Parathyroid adenoma (tissue), 2 donors: ENCODE measurements at regions not wholly inside any gene's neighbourhood (a gene's known extent, or its start where the extent isn't known, plus 50 kb on each side); places are given as distances from the start of the nearest gene placed in this dataset.

ENCODE experiments used
- H2AFZ ChIP-seq: fragments of 300-600 bp; sonication (generic); one replicate; pipeline ENCODE4 v1.7.0; 2017; ENCODE audit warnings: antibody characterized with exemption, mild to moderate bottlenecking
- H3K27ac ChIP-seq: fragments of 300-600 bp; sonication (generic); one replicate; pipeline ENCODE4 v1.7.0; 2017
- H3K27me3 ChIP-seq: fragments of 300-600 bp; sonication (generic); one replicate; pipeline ENCODE4 v1.7.0; 2017; ENCODE audit warnings: low read length; ENCODE audit not compliant: control insufficient read depth, insufficient read depth
- H3K36me3 ChIP-seq: fragments of 300-600 bp; sonication (generic); one replicate; pipeline ENCODE4 v1.7.0; 2017; ENCODE audit warnings: low read length; ENCODE audit not compliant: control insufficient read depth, insufficient read depth
- H3K4me1 ChIP-seq: fragments of 300-600 bp; sonication (generic); one replicate; pipeline ENCODE4 v1.7.0; 2017; ENCODE audit warnings: control low read depth
- H3K4me2 ChIP-seq: fragments of 300-600 bp; sonication (generic); one replicate; pipeline ENCODE4 v1.7.0; 2017; ENCODE audit warnings: low read length
- H3K4me3 ChIP-seq: fragments of 300-600 bp; sonication (generic); one replicate; pipeline ENCODE4 v1.7.0; 2017; ENCODE audit warnings: low read depth, low read length
- H3K79me2 ChIP-seq: fragments of 300-600 bp; sonication (generic); one replicate; pipeline ENCODE4 v1.7.0; 2017; ENCODE audit warnings: control low read depth
- H3K9ac ChIP-seq: fragments of 300-600 bp; sonication (generic); one replicate; pipeline ENCODE4 v1.7.0; 2017; ENCODE audit warnings: mild to moderate bottlenecking
- H3K9me3 ChIP-seq: fragments of 300-600 bp; sonication (generic); one replicate; pipeline ENCODE4 v1.7.0; 2017; ENCODE audit warnings: low read length; ENCODE audit not compliant: control insufficient read depth
- TF ChIP-seq, protein P1 (sequence below): fragments of 300-600 bp; sonication (generic); IDR thresholded peaks from one replicate; pipeline ENCODE4 v1.7.0; 2017; ENCODE audit warnings: antibody characterized with exemption, mild to moderate bottlenecking
- donor health status: primary hyperparathyroidism.

- H3K27me3 ChIP-seq: no peaks in the 10 kb centered on the region
- no peaks in the 10 kb centered on the region for H3K4me1 ChIP-seq
- no peaks in the 10 kb centered on the region for H3K9me3 ChIP-seq
- H3K4me3 ChIP-seq: no peak overlapping the region
- H3K36me3 ChIP-seq: no peaks in the 10 kb centered on the region
- TF ChIP-seq, protein P1, sequence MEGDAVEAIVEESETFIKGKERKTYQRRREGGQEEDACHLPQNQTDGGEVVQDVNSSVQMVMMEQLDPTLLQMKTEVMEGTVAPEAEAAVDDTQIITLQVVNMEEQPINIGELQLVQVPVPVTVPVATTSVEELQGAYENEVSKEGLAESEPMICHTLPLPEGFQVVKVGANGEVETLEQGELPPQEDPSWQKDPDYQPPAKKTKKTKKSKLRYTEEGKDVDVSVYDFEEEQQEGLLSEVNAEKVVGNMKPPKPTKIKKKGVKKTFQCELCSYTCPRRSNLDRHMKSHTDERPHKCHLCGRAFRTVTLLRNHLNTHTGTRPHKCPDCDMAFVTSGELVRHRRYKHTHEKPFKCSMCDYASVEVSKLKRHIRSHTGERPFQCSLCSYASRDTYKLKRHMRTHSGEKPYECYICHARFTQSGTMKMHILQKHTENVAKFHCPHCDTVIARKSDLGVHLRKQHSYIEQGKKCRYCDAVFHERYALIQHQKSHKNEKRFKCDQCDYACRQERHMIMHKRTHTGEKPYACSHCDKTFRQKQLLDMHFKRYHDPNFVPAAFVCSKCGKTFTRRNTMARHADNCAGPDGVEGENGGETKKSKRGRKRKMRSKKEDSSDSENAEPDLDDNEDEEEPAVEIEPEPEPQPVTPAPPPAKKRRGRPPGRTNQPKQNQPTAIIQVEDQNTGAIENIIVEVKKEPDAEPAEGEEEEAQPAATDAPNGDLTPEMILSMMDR: no peak
- H3K79me2 ChIP-seq: no peaks in the 10 kb centered on the region
- no peak overlapping the region for H3K27ac ChIP-seq
- no peak overlapping the region for H2AFZ ChIP-seq
- no peak overlapping the region for H3K4me2 ChIP-seq
- no peak overlapping the region for H3K9ac ChIP-seq
Measured at GRCh38 chr10:4303045-4303444, 518.0 kb upstream of the KLF6 start.

DNA sequence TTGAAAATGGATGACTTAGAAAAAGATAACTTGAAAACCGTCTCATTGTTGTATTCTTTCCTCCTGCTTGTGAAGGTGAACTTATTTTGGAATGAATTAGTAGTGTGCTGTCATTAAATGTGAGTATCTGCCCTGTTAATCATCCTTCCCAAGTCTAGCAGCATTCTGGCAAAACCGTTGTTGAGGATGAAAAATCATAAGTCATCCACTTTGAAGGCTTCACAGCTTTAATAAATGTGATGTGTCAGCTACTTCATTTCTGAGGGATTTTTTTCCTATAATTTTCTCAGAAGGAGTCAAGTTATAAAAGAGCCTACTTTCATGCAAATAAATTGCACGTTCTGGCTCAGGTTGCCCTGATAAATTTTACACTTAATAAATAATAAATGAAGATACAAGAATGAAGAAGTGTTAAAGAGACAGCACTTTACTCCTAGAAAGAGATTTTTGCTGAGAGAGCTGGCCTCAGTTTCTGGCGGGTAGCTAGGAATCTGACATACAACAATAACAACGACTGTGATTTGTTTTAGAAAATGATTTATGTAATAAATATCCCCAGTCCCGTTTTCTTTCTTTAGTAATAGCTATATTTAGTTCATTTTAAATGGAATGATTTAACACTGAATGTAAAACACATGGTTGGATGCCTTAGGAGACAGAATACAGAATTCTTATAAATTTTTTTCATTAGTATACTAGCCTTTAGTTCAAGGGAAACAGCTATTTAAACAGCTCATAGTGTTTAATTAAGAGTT lies 516.5 kb upstream of the KLF6 start:
- no peaks in the 10 kb centered on the region for H3K27me3 ChIP-seq
- H3K4me3 ChIP-seq: no peak overlapping the region
- no peaks in the 10 kb centered on the region for H3K9me3 ChIP-seq
- H2AFZ ChIP-seq: no peak overlapping the region
- no peak overlapping the region for H3K27ac ChIP-seq
- H3K9ac ChIP-seq: no peak overlapping the region
- H3K36me3 ChIP-seq: no peaks in the 10 kb centered on the region
- H3K4me1 ChIP-seq: no peaks in the 10 kb centered on the region
- no peaks in the 10 kb centered on the region for H3K79me2 ChIP-seq
- TF ChIP-seq, protein P1: no peak
- no peak overlapping the region for H3K4me2 ChIP-seq

- Histone ChIP-seq H3K4me1 (no peaks in the 10 kb centered on the region), H3K27ac (no peak overlapping the region), H2AFZ (no peak overlapping the region), H3K4me2 (no peak overlapping the region), H3K9me3 (no peaks in the 10 kb centered on the region), H3K27me3 (no peaks in the 10 kb centered on the region), H3K4me3 (no peak overlapping the region), H3K36me3 (no peaks in the 10 kb centered on the region), H3K79me2 (no peaks in the 10 kb centered on the region), H3K9ac (no peak overlapping the region)
- TF ChIP-seq, protein P1: no peak
Measured at GRCh38 chr10:4296161-4296560, 511.2 kb upstream of the KLF6 start.

GRCh38 chr10:4294996-4295792 lies 510.2 kb upstream of the KLF6 start:
- H3K27me3 ChIP-seq: no peaks in the 10 kb centered on the region
- no peaks in the 10 kb centered on the region for H3K36me3 ChIP-seq
- H3K4me3 ChIP-seq: no peak overlapping the region
- no peak overlapping the region for H3K4me2 ChIP-seq
- H2AFZ ChIP-seq: no peak overlapping the region
- no peak overlapping the region for H3K9ac ChIP-seq
- H3K27ac ChIP-seq: no peak overlapping the region
- H3K79me2 ChIP-seq: no peaks in the 10 kb centered on the region
- TF ChIP-seq, protein P1: no peak
- no peaks in the 10 kb centered on the region for H3K9me3 ChIP-seq
- no peaks in the 10 kb centered on the region for H3K4me1 ChIP-seq
